SK-N-SH treated with all-trans-retinoic acid at 6 μM for 48 hours (cell line): ENCODE measurements at regions not wholly inside any gene's neighbourhood (a gene's known extent, or its start where the extent isn't known, plus 50 kb on each side); places are given as distances from the start of the nearest gene placed in this dataset.

Source experiments
- BACH2 ChIP-seq: fragments of 250-450 bp; sonication (Bioruptor Pico); IDR thresholded peaks from 2 replicates; pipeline ENCODE4 v1.9.0; 2021; ENCODE audit warnings: mild to moderate bottlenecking, borderline replicate concordance
- PATZ1 ChIP-seq: fragments of 250-450 bp; sonication (Bioruptor Pico); IDR thresholded peaks from 2 replicates; pipeline ENCODE4 v1.8.0; 2020; ENCODE audit warnings: mild to moderate bottlenecking, moderate library complexity, borderline replicate concordance
- RARB ChIP-seq: fragments of 250-450 bp; sonication (Bioruptor Pico); IDR thresholded peaks from 2 replicates; pipeline ENCODE4 v1.8.0; 2021; ENCODE audit warnings: mild to moderate bottlenecking, moderate library complexity
- ZNF565 ChIP-seq: fragments of 450-650 bp; formaldehyde crosslinking; conservative IDR thresholded peaks from 2 replicates; pipeline ENCODE4 v1.5.0; 2020; ENCODE audit warnings: low read depth, mild to moderate bottlenecking, moderate library complexity
- TF ChIP-seq, protein P1 (sequence below): fragments of 250-450 bp; sonication (Bioruptor Pico); IDR thresholded peaks from 2 replicates; pipeline ENCODE4 v1.5.1; 2021; ENCODE audit warnings: mild to moderate bottlenecking, moderate library complexity
- TF ChIP-seq, protein P2 (sequence below): fragments of 250-450 bp; sonication (Bioruptor Pico); IDR thresholded peaks from 2 replicates; pipeline ENCODE4 v1.5.0; 2020; ENCODE audit warnings: mild to moderate bottlenecking, moderate library complexity

DNA sequence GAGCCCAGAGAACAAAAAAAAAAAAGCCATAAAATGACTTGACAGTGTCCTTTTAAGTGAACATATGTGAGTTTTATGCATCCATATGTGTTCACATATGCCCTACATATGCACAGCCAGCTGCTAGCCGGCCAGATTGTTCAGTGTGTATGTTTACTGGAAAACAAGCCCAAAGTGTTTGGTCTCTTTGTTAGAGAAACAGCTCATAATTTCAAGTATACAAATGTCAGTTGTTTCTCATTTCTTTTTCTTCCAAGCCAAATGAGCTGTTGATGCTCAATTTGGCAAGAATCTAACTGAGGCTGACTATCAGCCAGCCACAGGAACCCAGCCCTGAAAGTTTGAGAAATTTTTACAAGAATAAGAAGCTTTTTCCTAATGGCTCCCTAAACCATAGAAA, 60.8 kb upstream of the TSPAN8 start:
- TF ChIP-seq, protein P1, sequence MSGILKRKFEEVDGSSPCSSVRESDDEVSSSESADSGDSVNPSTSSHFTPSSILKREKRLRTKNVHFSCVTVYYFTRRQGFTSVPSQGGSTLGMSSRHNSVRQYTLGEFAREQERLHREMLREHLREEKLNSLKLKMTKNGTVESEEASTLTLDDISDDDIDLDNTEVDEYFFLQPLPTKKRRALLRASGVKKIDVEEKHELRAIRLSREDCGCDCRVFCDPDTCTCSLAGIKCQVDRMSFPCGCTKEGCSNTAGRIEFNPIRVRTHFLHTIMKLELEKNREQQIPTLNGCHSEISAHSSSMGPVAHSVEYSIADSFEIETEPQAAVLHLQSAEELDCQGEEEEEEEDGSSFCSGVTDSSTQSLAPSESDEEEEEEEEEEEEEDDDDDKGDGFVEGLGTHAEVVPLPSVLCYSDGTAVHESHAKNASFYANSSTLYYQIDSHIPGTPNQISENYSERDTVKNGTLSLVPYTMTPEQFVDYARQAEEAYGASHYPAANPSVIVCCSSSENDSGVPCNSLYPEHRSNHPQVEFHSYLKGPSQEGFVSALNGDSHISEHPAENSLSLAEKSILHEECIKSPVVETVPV (CRISPR knock-in tag) = no peak
- TF ChIP-seq, protein P2, sequence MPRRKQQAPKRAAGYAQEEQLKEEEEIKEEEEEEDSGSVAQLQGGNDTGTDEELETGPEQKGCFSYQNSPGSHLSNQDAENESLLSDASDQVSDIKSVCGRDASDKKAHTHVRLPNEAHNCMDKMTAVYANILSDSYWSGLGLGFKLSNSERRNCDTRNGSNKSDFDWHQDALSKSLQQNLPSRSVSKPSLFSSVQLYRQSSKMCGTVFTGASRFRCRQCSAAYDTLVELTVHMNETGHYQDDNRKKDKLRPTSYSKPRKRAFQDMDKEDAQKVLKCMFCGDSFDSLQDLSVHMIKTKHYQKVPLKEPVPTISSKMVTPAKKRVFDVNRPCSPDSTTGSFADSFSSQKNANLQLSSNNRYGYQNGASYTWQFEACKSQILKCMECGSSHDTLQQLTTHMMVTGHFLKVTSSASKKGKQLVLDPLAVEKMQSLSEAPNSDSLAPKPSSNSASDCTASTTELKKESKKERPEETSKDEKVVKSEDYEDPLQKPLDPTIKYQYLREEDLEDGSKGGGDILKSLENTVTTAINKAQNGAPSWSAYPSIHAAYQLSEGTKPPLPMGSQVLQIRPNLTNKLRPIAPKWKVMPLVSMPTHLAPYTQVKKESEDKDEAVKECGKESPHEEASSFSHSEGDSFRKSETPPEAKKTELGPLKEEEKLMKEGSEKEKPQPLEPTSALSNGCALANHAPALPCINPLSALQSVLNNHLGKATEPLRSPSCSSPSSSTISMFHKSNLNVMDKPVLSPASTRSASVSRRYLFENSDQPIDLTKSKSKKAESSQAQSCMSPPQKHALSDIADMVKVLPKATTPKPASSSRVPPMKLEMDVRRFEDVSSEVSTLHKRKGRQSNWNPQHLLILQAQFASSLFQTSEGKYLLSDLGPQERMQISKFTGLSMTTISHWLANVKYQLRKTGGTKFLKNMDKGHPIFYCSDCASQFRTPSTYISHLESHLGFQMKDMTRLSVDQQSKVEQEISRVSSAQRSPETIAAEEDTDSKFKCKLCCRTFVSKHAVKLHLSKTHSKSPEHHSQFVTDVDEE = no peak
- no peak for TF ChIP-seq RARB (CRISPR knock-in tag)
- no peak for TF ChIP-seq ZNF565
- TF ChIP-seq BACH2 = no peak
- TF ChIP-seq PATZ1 (CRISPR knock-in tag) = no peak
